H9 (cell line): ENCODE measurements at regions not wholly inside any gene's neighbourhood (a gene's known extent, or its start where the extent isn't known, plus 50 kb on each side); places are given as distances from the start of the nearest gene placed in this dataset.

Source experiments
- DNase-seq: peaks from one replicate; pipeline ENCODE4 v3.0.0-alpha.2; 2017
- H2AFZ ChIP-seq: one replicate; pipeline ENCODE4 v1.6.1; 2013; ENCODE audit warnings: mild to moderate bottlenecking, low read length, control low read depth, moderate library complexity
- H2AK5ac ChIP-seq: 2 replicates; pipeline ENCODE4 v1.6.1; 2013; ENCODE audit warnings: low read length, control low read depth, mixed read lengths; ENCODE audit not compliant: insufficient read length
- H2BK120ac ChIP-seq: one replicate; pipeline ENCODE4 v1.6.1; 2013; ENCODE audit warnings: low read depth, mild to moderate bottlenecking, low read length, control low read depth, inconsistent platforms; ENCODE audit not compliant: poor library complexity, severe bottlenecking
- H2BK12ac ChIP-seq: 2 replicates; pipeline ENCODE4 v1.6.1; 2013; ENCODE audit warnings: low read length, control low read depth, mixed read lengths, low read depth; ENCODE audit not compliant: insufficient read length
- H2BK15ac ChIP-seq: 2 replicates; pipeline ENCODE4 v1.6.1; 2013; ENCODE audit warnings: low read depth, low read length, control low read depth
- H2BK20ac ChIP-seq: one replicate; pipeline ENCODE4 v1.6.1; 2013; ENCODE audit warnings: low read depth, mild to moderate bottlenecking, low read length, control low read depth, inconsistent platforms; ENCODE audit not compliant: poor library complexity, severe bottlenecking
- H2BK5ac ChIP-seq: 2 replicates; pipeline ENCODE4 v1.6.1; 2013; ENCODE audit warnings: low read length, control low read depth, mixed read lengths; ENCODE audit not compliant: insufficient read length
- H3K14ac ChIP-seq: 2 replicates; pipeline ENCODE4 v1.6.1; 2013; ENCODE audit warnings: low read length, control low read depth; ENCODE audit not compliant: insufficient read depth
- H3K18ac ChIP-seq: 2 replicates; pipeline ENCODE4 v1.6.1; 2013; ENCODE audit warnings: low read depth, mild to moderate bottlenecking, mixed read lengths, low read length, control low read depth; ENCODE audit not compliant: insufficient read length
- H3K23ac ChIP-seq: 2 replicates; pipeline ENCODE4 v1.6.1; 2013; ENCODE audit warnings: low read length, control low read depth, mixed read lengths, low read depth; ENCODE audit not compliant: insufficient read length
- H3K23me2 ChIP-seq: 2 replicates; pipeline ENCODE4 v1.6.1; 2013; ENCODE audit warnings: low read depth, mild to moderate bottlenecking, mixed read lengths, low read length, control low read depth; ENCODE audit not compliant: insufficient read length, poor library complexity, severe bottlenecking
- H3K27ac ChIP-seq: 2 replicates; pipeline ENCODE4 v1.5.1; 2013; ENCODE audit warnings: low read length, control low read depth, mixed read lengths, low read depth; ENCODE audit not compliant: insufficient read length
- H3K27me3 ChIP-seq: 2 replicates; pipeline ENCODE4 v1.6.1; 2013; ENCODE audit warnings: low read length, control low read depth, inconsistent platforms; ENCODE audit not compliant: insufficient read depth
- H3K4ac ChIP-seq: 2 replicates; pipeline ENCODE4 v1.6.1; 2013; ENCODE audit warnings: low read depth, mild to moderate bottlenecking, control low read depth, inconsistent platforms, low read length, moderate library complexity
- H3K4me1 ChIP-seq: 2 replicates; pipeline ENCODE4 v1.6.1; 2013; ENCODE audit warnings: low read length, control low read depth, inconsistent platforms; ENCODE audit not compliant: insufficient read depth
- H3K4me2 ChIP-seq: 2 replicates; pipeline ENCODE4 v1.6.1; 2013; ENCODE audit warnings: low read length, control low read depth, mixed read lengths; ENCODE audit not compliant: insufficient read length, insufficient read depth
- H3K56ac ChIP-seq: 2 replicates; pipeline ENCODE4 v1.6.1; 2013; ENCODE audit warnings: low read depth, mild to moderate bottlenecking, mixed read lengths, low read length, control low read depth; ENCODE audit not compliant: insufficient read length
- H3K79me1 ChIP-seq: 2 replicates; pipeline ENCODE4 v1.6.1; 2013; ENCODE audit warnings: low read depth, mild to moderate bottlenecking, moderate library complexity, low read length, control low read depth, inconsistent platforms; ENCODE audit not compliant: insufficient read depth, poor library complexity, severe bottlenecking
- H3K79me2 ChIP-seq: 2 replicates; pipeline ENCODE4 v1.6.1; 2013; ENCODE audit warnings: low read length, control low read depth, inconsistent platforms; ENCODE audit not compliant: insufficient read depth
- H3K9ac ChIP-seq: 2 replicates; pipeline ENCODE4 v1.6.1; 2013; ENCODE audit warnings: low read length, control low read depth, mixed read lengths; ENCODE audit not compliant: insufficient read length; ENCODE audit errors: extremely low read depth
- H3K9me3 ChIP-seq: one replicate; pipeline ENCODE4 v1.6.1; 2013; ENCODE audit warnings: low read depth, low read length, inconsistent platforms; ENCODE audit not compliant: control insufficient read depth
- H3T11ph ChIP-seq: one replicate; pipeline ENCODE4 v1.6.1; 2013; ENCODE audit warnings: mild to moderate bottlenecking, low read length, control low read depth, inconsistent platforms
- H4K20me1 ChIP-seq: one replicate; pipeline ENCODE4 v1.6.1; 2013; ENCODE audit not compliant: control insufficient read depth, insufficient read length, insufficient read depth
- H4K5ac ChIP-seq: 2 replicates; pipeline ENCODE4 v1.6.1; 2013; ENCODE audit warnings: low read depth, mild to moderate bottlenecking, mixed read lengths, low read length, control low read depth; ENCODE audit not compliant: insufficient read length
- H4K8ac ChIP-seq: replicated peaks from 2 replicates; pipeline ENCODE4 v1.6.1; 2013; ENCODE audit warnings: low read length, control low read depth, mixed read lengths, low read depth; ENCODE audit not compliant: insufficient read length
- H4K91ac ChIP-seq: 2 replicates; pipeline ENCODE4 v1.6.1; 2013; ENCODE audit warnings: low read depth, mild to moderate bottlenecking, moderate library complexity, mixed read lengths, low read length, control low read depth; ENCODE audit not compliant: insufficient read length
- H3K27ac Mint-ChIP-seq, 3 experiments: 2 replicates in 2 of 3; 3 replicates in 1 of 3; pipeline ENCODE4 v1.8.0; 2020 to 2021; ENCODE audit warnings: mixed read lengths in 3 of 3, mild to moderate bottlenecking in 1 of 3, moderate library complexity in 1 of 3
- H3K27me3 Mint-ChIP-seq: 2 replicates; pipeline ENCODE4 v1.8.0; 2021; ENCODE audit warnings: low read depth, mild to moderate bottlenecking, moderate library complexity, mixed read lengths
- H3K36me3 Mint-ChIP-seq, 3 experiments: 2 replicates in 2 of 3; 3 replicates in 1 of 3; pipeline ENCODE4 v1.8.0; 2020 to 2021; ENCODE audit warnings: low read depth in 3 of 3, mixed read lengths in 3 of 3; ENCODE audit not compliant: insufficient read depth in 1 of 3
- H3K4me1 Mint-ChIP-seq, 2 experiments: 2 replicates each; pipeline ENCODE4 v1.8.0; 2020; ENCODE audit warnings: mixed read lengths in 2 of 2
- H3K4me3 Mint-ChIP-seq, 2 experiments: 2 replicates in 1 of 2; 3 replicates in 1 of 2; pipeline ENCODE4 v1.8.0; 2020 to 2021; ENCODE audit warnings: mild to moderate bottlenecking in 2 of 2, mixed read lengths in 2 of 2, moderate library complexity in 1 of 2
- H3K9me3 Mint-ChIP-seq, 2 experiments: 2 replicates in 1 of 2; 3 replicates in 1 of 2; pipeline ENCODE4 v1.8.0; 2020; ENCODE audit warnings: mild to moderate bottlenecking in 2 of 2, mixed read lengths in 2 of 2, moderate library complexity in 1 of 2
- WGBS: extraction: QIAGEN DNeasy Blood & Tissue Kit; methylation state at CpG from one replicate; pipeline ENCODE4 v1.1.7; 2013; ENCODE audit warnings: missing lambda C conversion rate, low lambda C conversion rate, mixed read lengths; ENCODE audit not compliant: insufficient read length; ENCODE audit errors: extremely low coverage; 5-methylcytosine and 5-hydroxymethylcytosine counted together
- TF ChIP-seq, protein P1 (sequence below): fragments of 200-600 bp; sonication (generic); conservative IDR thresholded peaks from 3 replicates; pipeline ENCODE4 v1.8.0; 2021; ENCODE audit warnings: antibody characterized with exemption, mild to moderate bottlenecking

DNA sequence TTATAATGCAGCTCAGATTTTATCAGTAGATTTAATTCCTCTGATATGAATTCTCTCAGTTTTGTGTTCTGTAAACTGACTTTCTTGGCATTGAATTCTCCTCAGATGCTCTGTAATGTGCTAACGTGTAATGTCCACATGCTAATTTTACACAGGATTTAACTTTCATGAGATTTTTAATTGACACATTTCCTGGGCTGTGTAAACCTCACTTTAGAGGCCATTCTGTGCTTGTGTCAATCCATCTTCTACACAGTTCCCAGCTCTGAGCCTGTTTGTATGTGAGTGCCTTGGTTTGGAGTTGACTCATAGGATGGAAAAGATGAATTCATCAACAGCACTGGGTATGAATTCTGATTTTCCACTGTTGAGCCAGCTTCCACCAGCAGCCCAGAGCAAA is 476.7 kb upstream of the GCFC2 start:
- H3K9me3 Mint-ChIP-seq: peaks cover 0 to 3% of the 10 kb centered on the region in 2 experiments; a peak in 1 of 5 replicates
- H2AFZ ChIP-seq: no peak overlapping the region
- no peak overlapping the region for H4K91ac ChIP-seq
- H3K9me3 ChIP-seq: no peaks in the 10 kb centered on the region
- H3K23ac ChIP-seq: no peak overlapping the region
- H3K18ac ChIP-seq: no peak overlapping the region
- H3K27ac Mint-ChIP-seq: no peak overlapping the region
- peaks cover 4 to 6% of the 10 kb centered on the region in 2 experiments; a peak in 3 of 4 replicates for H3K4me1 Mint-ChIP-seq
- H3K4ac ChIP-seq: no peak overlapping the region
- H4K20me1 ChIP-seq: no peaks in the 10 kb centered on the region
- H2BK12ac ChIP-seq: no peak overlapping the region
- H3K79me1 ChIP-seq: no peaks in the 10 kb centered on the region
- H3K14ac ChIP-seq: no peak overlapping the region
- no peak overlapping the region for H3K4me2 ChIP-seq
- no peak overlapping the region for H3K9ac ChIP-seq
- H3K27me3 ChIP-seq: no peaks in the 10 kb centered on the region
- no peak overlapping the region for H4K5ac ChIP-seq
- H2AK5ac ChIP-seq: no peak overlapping the region
- H3T11ph ChIP-seq: no peak overlapping the region
- H3K36me3 Mint-ChIP-seq: peaks cover 0 to 4% (median 0%) of the 10 kb centered on the region in 3 experiments; a peak in 1 of 7 replicates
- H3K79me2 ChIP-seq: no peaks in the 10 kb centered on the region
- H3K4me1 ChIP-seq: no peaks in the 10 kb centered on the region
- H2BK5ac ChIP-seq: no peak overlapping the region
- H2BK15ac ChIP-seq: no peak overlapping the region
- no peak for DNase-seq
- H4K8ac ChIP-seq: no peak overlapping the region
- H3K23me2 ChIP-seq: no peaks in the 10 kb centered on the region
- H3K27me3 Mint-ChIP-seq: no peaks in the 10 kb centered on the region
- no peak overlapping the region for H2BK20ac ChIP-seq
- TF ChIP-seq, protein P1, sequence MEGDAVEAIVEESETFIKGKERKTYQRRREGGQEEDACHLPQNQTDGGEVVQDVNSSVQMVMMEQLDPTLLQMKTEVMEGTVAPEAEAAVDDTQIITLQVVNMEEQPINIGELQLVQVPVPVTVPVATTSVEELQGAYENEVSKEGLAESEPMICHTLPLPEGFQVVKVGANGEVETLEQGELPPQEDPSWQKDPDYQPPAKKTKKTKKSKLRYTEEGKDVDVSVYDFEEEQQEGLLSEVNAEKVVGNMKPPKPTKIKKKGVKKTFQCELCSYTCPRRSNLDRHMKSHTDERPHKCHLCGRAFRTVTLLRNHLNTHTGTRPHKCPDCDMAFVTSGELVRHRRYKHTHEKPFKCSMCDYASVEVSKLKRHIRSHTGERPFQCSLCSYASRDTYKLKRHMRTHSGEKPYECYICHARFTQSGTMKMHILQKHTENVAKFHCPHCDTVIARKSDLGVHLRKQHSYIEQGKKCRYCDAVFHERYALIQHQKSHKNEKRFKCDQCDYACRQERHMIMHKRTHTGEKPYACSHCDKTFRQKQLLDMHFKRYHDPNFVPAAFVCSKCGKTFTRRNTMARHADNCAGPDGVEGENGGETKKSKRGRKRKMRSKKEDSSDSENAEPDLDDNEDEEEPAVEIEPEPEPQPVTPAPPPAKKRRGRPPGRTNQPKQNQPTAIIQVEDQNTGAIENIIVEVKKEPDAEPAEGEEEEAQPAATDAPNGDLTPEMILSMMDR: no peak
- H3K27ac ChIP-seq: no peak overlapping the region
- no peak overlapping the region for H3K56ac ChIP-seq
- WGBS: no CpG with 5 or more reads among the region's 1 CpG
- no peak overlapping the region for H2BK120ac ChIP-seq
- H3K4me3 Mint-ChIP-seq: no peak overlapping the region
